ENCODE measurements at regions not wholly inside any gene's neighbourhood (a gene's known extent, or its start where the extent isn't known, plus 50 kb on each side); places are given as distances from the start of the nearest gene placed in this dataset.

- Histone ChIP-seq H3K27ac (ENCODE audit: low read length) (no peak overlapping the region), H3K4me3 (ENCODE audit: low read length) (no peak overlapping the region), H3K9me3 (ENCODE audit: control insufficient read depth, insufficient read depth, low read length) (no peaks in the 10 kb centered on the region), H3K27me3 (ENCODE audit: control insufficient read depth, insufficient read depth, low read length) (no peaks in the 10 kb centered on the region), H3K4me1 (ENCODE audit: control insufficient read depth, insufficient read depth, low read length) (no peaks in the 10 kb centered on the region), H3K36me3 (ENCODE audit: control insufficient read depth, insufficient read depth, low read length) (no peaks in the 10 kb centered on the region)
- Mint-ChIP-seq H3K4me1 (no peaks in the 10 kb centered on the region), H3K27me3 (ENCODE audit: low read depth in 2 of 2) (no peaks in the 10 kb centered on the region), H3K4me3 (no peak overlapping the region), H3K36me3 (no peaks in the 10 kb centered on the region), H3K27ac (no peak overlapping the region), H3K9me3 (peaks cover 3 to 7% of the 10 kb centered on the region in 2 donors)
- TF ChIP-seq, protein P1, sequence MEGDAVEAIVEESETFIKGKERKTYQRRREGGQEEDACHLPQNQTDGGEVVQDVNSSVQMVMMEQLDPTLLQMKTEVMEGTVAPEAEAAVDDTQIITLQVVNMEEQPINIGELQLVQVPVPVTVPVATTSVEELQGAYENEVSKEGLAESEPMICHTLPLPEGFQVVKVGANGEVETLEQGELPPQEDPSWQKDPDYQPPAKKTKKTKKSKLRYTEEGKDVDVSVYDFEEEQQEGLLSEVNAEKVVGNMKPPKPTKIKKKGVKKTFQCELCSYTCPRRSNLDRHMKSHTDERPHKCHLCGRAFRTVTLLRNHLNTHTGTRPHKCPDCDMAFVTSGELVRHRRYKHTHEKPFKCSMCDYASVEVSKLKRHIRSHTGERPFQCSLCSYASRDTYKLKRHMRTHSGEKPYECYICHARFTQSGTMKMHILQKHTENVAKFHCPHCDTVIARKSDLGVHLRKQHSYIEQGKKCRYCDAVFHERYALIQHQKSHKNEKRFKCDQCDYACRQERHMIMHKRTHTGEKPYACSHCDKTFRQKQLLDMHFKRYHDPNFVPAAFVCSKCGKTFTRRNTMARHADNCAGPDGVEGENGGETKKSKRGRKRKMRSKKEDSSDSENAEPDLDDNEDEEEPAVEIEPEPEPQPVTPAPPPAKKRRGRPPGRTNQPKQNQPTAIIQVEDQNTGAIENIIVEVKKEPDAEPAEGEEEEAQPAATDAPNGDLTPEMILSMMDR (IDR thresholded peaks at IDR 0.05): no peak
- DNase-seq (no peak), ATAC-seq (no peak)
- intact Hi-C loops (cut with micrococcal nuclease): no loop called here
- WGBS (ENCODE audit: insufficient coverage): 50% methylated on average over 2 of the region's 2 CpGs
Measured at GRCh38 chr18:56128153-56128791, 510.1 kb downstream of the TXNL1 start.

- H3K36me3 Mint-ChIP-seq: no peaks in the 10 kb centered on the region
Measured at GRCh38 chr18:56127322-56128099, 510.9 kb downstream of the TXNL1 start.

DNA sequence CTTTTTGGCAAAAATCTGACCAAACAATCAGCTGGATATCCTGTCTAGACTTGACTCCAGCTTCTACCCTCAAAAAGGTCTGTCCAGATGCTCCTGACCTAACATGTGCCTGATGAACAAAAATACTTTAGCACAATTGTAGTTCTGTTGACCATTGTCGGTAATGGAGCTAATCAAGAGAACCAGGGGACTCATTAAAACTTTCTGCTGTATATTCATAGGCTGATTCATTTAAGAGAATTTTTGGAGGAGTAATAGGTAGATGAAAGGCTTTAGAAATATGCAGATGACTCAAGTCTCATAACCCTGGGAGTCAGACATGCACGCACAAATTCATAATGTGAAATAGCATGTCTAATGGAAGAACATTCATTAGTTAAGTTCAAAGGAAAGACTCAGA lies 514.2 kb downstream of the TXNL1 start:
- ATAC-seq (no peak), DNase-seq (no peak)
- intact Hi-C loops (cut with micrococcal nuclease): no loop called here
- H3K4me1 Mint-ChIP-seq: no peaks in the 10 kb centered on the region
- H3K4me3 ChIP-seq (ENCODE audit: low read length): no peak overlapping the region
- H3K9me3 Mint-ChIP-seq: peaks cover 3 to 10% of the 10 kb centered on the region in 2 donors
- H3K4me1 ChIP-seq (ENCODE audit: control insufficient read depth, insufficient read depth, low read length): no peaks in the 10 kb centered on the region
- WGBS (ENCODE audit: insufficient coverage): 94% methylated on average over 2 of the region's 2 CpGs
- H3K36me3 ChIP-seq (ENCODE audit: control insufficient read depth, insufficient read depth, low read length): no peaks in the 10 kb centered on the region
- no peak overlapping the region for H3K27ac ChIP-seq (ENCODE audit: low read length)
- H3K27me3 ChIP-seq (ENCODE audit: control insufficient read depth, insufficient read depth, low read length): no peaks in the 10 kb centered on the region
- TF ChIP-seq, protein P1 (IDR thresholded peaks at IDR 0.05): no peak
- H3K27ac Mint-ChIP-seq: no peak overlapping the region
- H3K27me3 Mint-ChIP-seq (ENCODE audit: low read depth in 2 of 2): no peaks in the 10 kb centered on the region
- no peaks in the 10 kb centered on the region for H3K9me3 ChIP-seq (ENCODE audit: control insufficient read depth, insufficient read depth, low read length)
- H3K36me3 Mint-ChIP-seq: no peaks in the 10 kb centered on the region
- H3K4me3 Mint-ChIP-seq: no peak overlapping the region

More at GRCh38 chr18:56127322-56128099, 510.9 kb downstream of the TXNL1 start:
- WGBS (ENCODE audit: insufficient coverage): 74% methylated on average over 5 of the region's 5 CpGs
- Mint-ChIP-seq H3K9me3 (peaks cover 3 to 7% of the 10 kb centered on the region in 2 donors), H3K27ac (no peak overlapping the region), H3K4me3 (no peak overlapping the region), H3K4me1 (no peaks in the 10 kb centered on the region), H3K27me3 (ENCODE audit: low read depth in 2 of 2) (no peaks in the 10 kb centered on the region)
- DNase-seq (no peak), ATAC-seq (no peak)
- TF ChIP-seq, protein P1 (IDR thresholded peaks at IDR 0.05): no peak
- H3K4me1 ChIP-seq (ENCODE audit: control insufficient read depth, insufficient read depth, low read length): no peaks in the 10 kb centered on the region
- no peaks in the 10 kb centered on the region for H3K9me3 ChIP-seq (ENCODE audit: control insufficient read depth, insufficient read depth, low read length)
- no peak overlapping the region for H3K4me3 ChIP-seq (ENCODE audit: low read length)
- intact Hi-C loops (cut with micrococcal nuclease): no loop called here
- no peaks in the 10 kb centered on the region for H3K27me3 ChIP-seq (ENCODE audit: control insufficient read depth, insufficient read depth, low read length)
- H3K36me3 ChIP-seq (ENCODE audit: control insufficient read depth, insufficient read depth, low read length): no peaks in the 10 kb centered on the region
- H3K27ac ChIP-seq (ENCODE audit: low read length): no peak overlapping the region
